ENCODE measurements at regions not wholly inside any gene's neighbourhood (a gene's known extent, or its start where the extent isn't known, plus 50 kb on each side); places are given as distances from the start of the nearest gene placed in this dataset.
A peak's percentile ranks its signal among the peaks of the same experiment; 100 is the strongest.

GRCh38 chr13:73262862-73263627 is 204.2 kb downstream of the KLF5 start:
- Histone ChIP-seq H3K4me1 (no peaks in the 10 kb centered on the region), H3K27me3 (ENCODE audit: insufficient read depth in 3 of 3, low read length in 2 of 3) (no peaks in the 10 kb centered on the region), H3K27ac (no peak overlapping the region), H3K36me3 (ENCODE audit: insufficient read depth in 1 of 2, low read depth in 1 of 2) (no peaks in the 10 kb centered on the region), H3K4me3 (no peak overlapping the region), H3K9me3 (no peaks in the 10 kb centered on the region)
- ATAC-seq (no peak), DNase-seq (no peak)
- 69 to 77% (median 75%) methylated on average over 5 of the region's 5 CpGs for WGBS, 3 donors
- no peak for TF ChIP-seq CTCF (IDR thresholded peaks at IDR 0.05)
- intact Hi-C loops (cut with DNase I), result loop anchor here in 1 of 2 donors (2.0 kb wide), 1 partner anchor 16 kb away; no protein-coding TSS in a partner anchor

- 66 to 84% (median 67%) methylated on average over 4 of the region's 4 CpGs for WGBS, 3 donors
- Histone ChIP-seq H3K4me3 (no peak overlapping the region), H3K9me3 (no peaks in the 10 kb centered on the region), H3K4me1 (no peaks in the 10 kb centered on the region), H3K36me3 (ENCODE audit: insufficient read depth in 1 of 2, low read depth in 1 of 2) (no peaks in the 10 kb centered on the region), H3K27me3 (ENCODE audit: insufficient read depth in 3 of 3, low read length in 2 of 3) (no peaks in the 10 kb centered on the region), H3K27ac (no peak overlapping the region)
- intact Hi-C loops (cut with DNase I), result loop anchor here in 1 of 2 donors (2.0 kb wide), 1 partner anchor 15 kb away; no protein-coding TSS in a partner anchor
- ATAC-seq, result peak in 1 of 4 donors; percentile 35
- TF ChIP-seq CTCF (IDR thresholded peaks at IDR 0.05), result no peak
- DNase-seq, result no peak
Observed at GRCh38 chr13:73261739-73262216, 203.0 kb downstream of the KLF5 start.

- H3K27me3 ChIP-seq (ENCODE audit: insufficient read depth in 3 of 3, low read length in 2 of 3), result no peaks in the 10 kb centered on the region
- intact Hi-C loops (cut with DNase I), result no loop called here
- DNase-seq, result no peak
- WGBS, 3 donors, result 35 to 49% (median 37%) methylated on average over 14 of the region's 14 CpGs
- H3K36me3 ChIP-seq (ENCODE audit: insufficient read depth in 1 of 2, low read depth in 1 of 2), result no peaks in the 10 kb centered on the region
- ATAC-seq, result no peak
- H3K27ac ChIP-seq, result no peak overlapping the region
- no peak overlapping the region for H3K4me3 ChIP-seq
- no peaks in the 10 kb centered on the region for H3K4me1 ChIP-seq
- H3K9me3 ChIP-seq, result no peaks in the 10 kb centered on the region
- no peak for TF ChIP-seq CTCF (IDR thresholded peaks at IDR 0.05)
Observed at GRCh38 chr13:73259061-73260017, 200.5 kb downstream of the KLF5 start.

- Histone ChIP-seq H3K27me3 (ENCODE audit: insufficient read depth in 3 of 3, low read length in 2 of 3) (no peaks in the 10 kb centered on the region), H3K27ac (no peak overlapping the region), H3K4me3 (no peak overlapping the region), H3K36me3 (ENCODE audit: insufficient read depth in 1 of 2, low read depth in 1 of 2) (no peaks in the 10 kb centered on the region), H3K4me1 (no peaks in the 10 kb centered on the region), H3K9me3 (no peaks in the 10 kb centered on the region)
- ATAC-seq, result no peak
- no peak for TF ChIP-seq CTCF (IDR thresholded peaks at IDR 0.05)
- intact Hi-C loops (cut with DNase I), result no loop called here
- 51 to 57% (median 55%) methylated on average over 4 of the region's 4 CpGs for WGBS, 3 donors
- DNase-seq, result no peak
Observed at GRCh38 chr13:73258406-73258805, 199.6 kb downstream of the KLF5 start.
